Progenitor cell of endocrine pancreas (in vitro differentiated cells): ENCODE measurements at regions not wholly inside any gene's neighbourhood (a gene's known extent, or its start where the extent isn't known, plus 50 kb on each side); places are given as distances from the start of the nearest gene placed in this dataset.
A peak's percentile ranks its signal among the peaks of the same experiment; 100 is the strongest.

Experiments used
- DNase-seq: peaks from one replicate; pipeline ENCODE4 v3.0.0; 2021; ENCODE audit warnings: low spot score; ENCODE audit not compliant: unreplicated experiment
- H3K27ac Mint-ChIP-seq: 2 replicates; pipeline ENCODE4 v1.8.0; 2021; ENCODE audit warnings: mild to moderate bottlenecking, moderate library complexity, mixed read lengths
- H3K27me3 Mint-ChIP-seq: 2 replicates; pipeline ENCODE4 v1.8.0; 2021; ENCODE audit warnings: mixed read lengths
- H3K36me3 Mint-ChIP-seq: 2 replicates; pipeline ENCODE4 v1.8.0; 2022; ENCODE audit warnings: mixed read lengths; ENCODE audit not compliant: insufficient read depth
- H3K4me1 Mint-ChIP-seq: 2 replicates; pipeline ENCODE4 v1.8.0; 2021; ENCODE audit warnings: low read depth, mixed read lengths
- H3K4me3 Mint-ChIP-seq: 2 replicates; pipeline ENCODE4 v1.8.0; 2021; ENCODE audit warnings: low read depth, mild to moderate bottlenecking, moderate library complexity, mixed read lengths
- H3K9me3 Mint-ChIP-seq: 2 replicates; pipeline ENCODE4 v1.8.0; 2021; ENCODE audit warnings: low read depth, mixed read lengths
- TF ChIP-seq, protein P1 (sequence below): fragments of 200-600 bp; sonication (generic); IDR thresholded peaks from one replicate; pipeline ENCODE4 v1.5.0; 2021; ENCODE audit warnings: antibody characterized with exemption, mild to moderate bottlenecking; ENCODE audit not compliant: unreplicated experiment

DNA sequence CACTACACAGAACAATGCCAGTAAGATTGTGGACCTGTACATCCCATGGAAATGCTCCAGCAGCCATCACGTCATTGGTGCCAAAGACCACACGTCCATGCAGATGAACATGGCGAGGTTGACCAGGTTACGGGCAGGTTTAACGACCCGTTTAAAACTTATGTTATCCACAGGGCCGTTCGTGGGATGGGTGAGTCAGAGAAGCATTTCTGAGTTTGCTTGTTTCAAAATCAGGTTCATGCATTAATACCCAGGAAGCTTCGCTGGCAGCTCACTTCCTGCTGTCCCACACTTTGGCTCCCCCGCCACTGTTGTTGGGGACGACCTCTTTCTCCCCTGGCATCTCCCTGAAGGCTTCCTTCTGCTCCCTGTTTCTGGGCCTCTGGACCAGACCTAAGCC is 194.1 kb downstream of the USP12 start:
- Mint-ChIP-seq H3K27ac (no peak overlapping the region), H3K36me3 (no peaks in the 10 kb centered on the region), H3K27me3 (peaks cover 5% of the 10 kb centered on the region), H3K9me3 (no peaks in the 10 kb centered on the region), H3K4me3 (no peak overlapping the region), H3K4me1 (peaks cover 44% of the 10 kb centered on the region)
- DNase-seq, result no peak
- TF ChIP-seq, protein P1, sequence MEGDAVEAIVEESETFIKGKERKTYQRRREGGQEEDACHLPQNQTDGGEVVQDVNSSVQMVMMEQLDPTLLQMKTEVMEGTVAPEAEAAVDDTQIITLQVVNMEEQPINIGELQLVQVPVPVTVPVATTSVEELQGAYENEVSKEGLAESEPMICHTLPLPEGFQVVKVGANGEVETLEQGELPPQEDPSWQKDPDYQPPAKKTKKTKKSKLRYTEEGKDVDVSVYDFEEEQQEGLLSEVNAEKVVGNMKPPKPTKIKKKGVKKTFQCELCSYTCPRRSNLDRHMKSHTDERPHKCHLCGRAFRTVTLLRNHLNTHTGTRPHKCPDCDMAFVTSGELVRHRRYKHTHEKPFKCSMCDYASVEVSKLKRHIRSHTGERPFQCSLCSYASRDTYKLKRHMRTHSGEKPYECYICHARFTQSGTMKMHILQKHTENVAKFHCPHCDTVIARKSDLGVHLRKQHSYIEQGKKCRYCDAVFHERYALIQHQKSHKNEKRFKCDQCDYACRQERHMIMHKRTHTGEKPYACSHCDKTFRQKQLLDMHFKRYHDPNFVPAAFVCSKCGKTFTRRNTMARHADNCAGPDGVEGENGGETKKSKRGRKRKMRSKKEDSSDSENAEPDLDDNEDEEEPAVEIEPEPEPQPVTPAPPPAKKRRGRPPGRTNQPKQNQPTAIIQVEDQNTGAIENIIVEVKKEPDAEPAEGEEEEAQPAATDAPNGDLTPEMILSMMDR, result no peak

DNA sequence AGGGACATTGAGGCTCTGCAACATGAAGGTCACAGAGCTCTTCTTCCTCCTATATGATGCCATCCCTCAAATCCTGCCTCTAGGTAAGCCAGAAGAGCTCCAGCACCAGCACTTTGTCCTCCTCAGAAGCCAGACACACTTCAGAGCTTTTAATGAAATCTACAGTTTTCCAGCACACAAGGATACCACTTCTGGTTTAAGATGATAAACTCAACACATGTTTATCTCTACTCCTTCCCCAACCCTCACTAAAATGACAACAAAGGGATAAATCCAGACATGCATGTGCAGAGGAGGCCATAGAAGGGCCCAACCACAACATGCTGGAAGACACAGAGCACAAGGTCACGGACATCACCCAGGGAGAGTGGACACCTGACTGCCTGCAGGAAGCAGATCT is 195.3 kb downstream of the USP12 start:
- Mint-ChIP-seq H3K27ac (peak overlapping the region; percentile 11), H3K4me1 (peaks cover 50% of the 10 kb centered on the region), H3K9me3 (no peaks in the 10 kb centered on the region), H3K4me3 (no peak overlapping the region), H3K27me3 (peaks cover 5% of the 10 kb centered on the region), H3K36me3 (no peaks in the 10 kb centered on the region)
- TF ChIP-seq, protein P1, result no peak
- no peak for DNase-seq

DNA sequence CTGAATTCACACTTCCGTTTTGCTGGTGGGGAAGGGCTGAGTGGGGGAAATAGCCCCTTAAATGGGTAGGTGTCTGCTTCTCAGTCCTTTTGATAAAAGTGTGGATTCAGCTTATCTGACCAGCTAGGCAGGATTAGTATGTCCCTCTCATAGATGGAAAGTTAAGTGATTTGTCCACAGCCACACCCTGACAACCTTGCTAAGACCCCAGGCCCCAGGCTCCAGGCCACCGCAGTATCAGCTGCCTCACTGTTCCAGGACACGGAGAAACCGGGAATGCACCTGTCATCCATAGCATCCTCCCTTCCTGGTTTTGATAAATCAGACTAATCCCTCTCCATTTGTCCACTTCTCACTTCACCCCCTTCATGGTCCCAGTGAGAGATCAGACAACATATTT is 197.7 kb downstream of the USP12 start:
- H3K27ac Mint-ChIP-seq, result peak overlapping the region; percentile 25

DNA sequence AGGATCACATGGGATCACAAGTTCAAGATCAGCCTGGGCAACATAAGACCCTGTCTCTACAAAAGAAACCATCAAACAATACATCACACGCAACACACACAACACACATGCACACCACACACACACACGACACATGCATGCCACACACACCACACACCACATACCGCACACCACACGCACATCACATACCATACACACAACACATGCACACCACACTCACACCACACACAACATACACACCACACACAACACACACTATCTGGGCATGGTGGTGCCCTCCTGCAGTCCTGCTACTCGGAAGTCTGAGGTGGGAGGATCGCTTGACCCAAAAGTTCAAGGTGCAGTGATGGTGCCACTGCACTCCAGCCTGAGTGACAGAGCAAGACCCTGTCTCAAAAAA is 198.3 kb downstream of the USP12 start:
- Mint-ChIP-seq H3K4me1 (peaks cover 55% of the 10 kb centered on the region), H3K36me3 (no peaks in the 10 kb centered on the region)
- TF ChIP-seq, protein P1, result no peak

More for the DNA sequence above, 197.7 kb downstream of the USP12 start:
- DNase-seq, result no peak
- no peak overlapping the region for H3K4me3 Mint-ChIP-seq
- H3K36me3 Mint-ChIP-seq, result no peaks in the 10 kb centered on the region
- TF ChIP-seq, protein P1, result no peak
- peaks cover 57% of the 10 kb centered on the region for H3K4me1 Mint-ChIP-seq
- peaks cover 5% of the 10 kb centered on the region for H3K27me3 Mint-ChIP-seq
- H3K9me3 Mint-ChIP-seq, result no peaks in the 10 kb centered on the region

DNA sequence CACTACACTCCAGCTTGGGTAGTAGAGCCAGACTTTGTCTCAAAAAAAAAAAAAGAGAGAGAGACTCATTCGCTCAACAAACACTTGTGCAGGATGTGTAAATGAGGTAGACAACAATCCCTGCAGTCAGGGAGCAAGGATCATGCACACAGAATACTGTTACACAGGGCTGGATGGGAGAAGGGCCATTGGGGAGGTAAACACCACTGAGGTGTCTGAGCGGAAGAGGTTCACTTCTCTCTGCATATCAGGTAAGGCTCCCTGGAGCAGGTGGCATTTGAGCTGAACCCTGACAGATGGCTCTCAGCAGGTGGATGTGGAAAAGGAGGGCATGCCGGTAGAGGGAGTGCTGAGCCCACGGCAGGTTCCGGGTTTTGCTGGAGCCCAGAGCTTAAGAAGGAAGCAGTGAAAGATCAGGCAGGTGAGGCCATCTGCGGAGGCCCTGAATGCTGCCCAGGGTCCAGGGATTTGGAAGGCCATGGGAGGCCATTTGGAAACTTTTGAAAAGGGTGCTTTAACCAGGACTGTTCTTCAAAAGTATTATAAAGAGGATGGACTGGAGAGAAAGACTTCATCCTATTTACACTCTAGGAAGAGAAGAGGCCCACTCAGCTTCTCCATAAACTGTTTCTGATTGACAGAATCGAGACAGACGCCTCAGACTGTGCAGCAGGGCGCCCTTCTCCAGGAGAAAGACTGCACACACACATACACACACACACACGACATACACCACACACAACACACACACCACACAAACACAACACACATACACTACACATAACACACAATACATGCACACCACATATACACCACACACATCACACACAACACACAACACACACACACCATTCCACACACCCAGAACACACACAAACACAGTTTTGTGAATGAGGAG is 199.4 kb downstream of the USP12 start:
- H3K9me3 Mint-ChIP-seq, result no peaks in the 10 kb centered on the region
- TF ChIP-seq, protein P1, result peak; percentile 58
- peaks cover 5% of the 10 kb centered on the region for H3K27me3 Mint-ChIP-seq
- peaks cover 60% of the 10 kb centered on the region for H3K4me1 Mint-ChIP-seq
- H3K4me3 Mint-ChIP-seq, result no peak overlapping the region
- peak overlapping the region; percentile 79 for H3K27ac Mint-ChIP-seq
- no peaks in the 10 kb centered on the region for H3K36me3 Mint-ChIP-seq
- DNase-seq, result no peak

More for the DNA sequence above, 198.3 kb downstream of the USP12 start:
- DNase-seq, result no peak
- H3K9me3 Mint-ChIP-seq, result no peaks in the 10 kb centered on the region
- H3K4me3 Mint-ChIP-seq, result no peak overlapping the region
- H3K27me3 Mint-ChIP-seq, result peaks cover 5% of the 10 kb centered on the region
- peak overlapping the region; percentile 77 for H3K27ac Mint-ChIP-seq
